HepG2 (cell line): ENCODE measurements at regions not wholly inside any gene's neighbourhood (a gene's known extent, or its start where the extent isn't known, plus 50 kb on each side); places are given as distances from the start of the nearest gene placed in this dataset.
"Not testable (repeated sequence)": the region's sequence is repeated elsewhere in the genome, so short reads cannot be mapped to it uniquely, and the experiment has no call there.

ENCODE experiments used
- BHLHE40 ChIP-seq: IDR thresholded peaks from 2 replicates; pipeline ENCODE4 v1.6.1; 2011; ENCODE audit warnings: low read length, improper control_type of control experiment
- CTCF ChIP-seq: sonication (generic); formaldehyde crosslinking; IDR thresholded peaks from 2 replicates; pipeline ENCODE4 v1.5.0; 2020; ENCODE audit warnings: mild to moderate bottlenecking, missing genetic modification reagents, moderate library complexity
- ERF ChIP-seq: IDR thresholded peaks from 2 replicates; pipeline ENCODE4 v1.6.1; 2018; ENCODE audit warnings: missing biosample characterization, missing genetic modification reagents
- MEIS1 ChIP-seq: sonication (generic); formaldehyde crosslinking; IDR thresholded peaks from 2 replicates; pipeline ENCODE4 v1.9.0; 2021; ENCODE audit warnings: mild to moderate bottlenecking, missing genetic modification reagents, moderate library complexity, borderline replicate concordance
- NFKB2 ChIP-seq: sonication (generic); formaldehyde crosslinking; IDR thresholded peaks from 2 replicates; pipeline ENCODE4 v1.4.0; 2020; ENCODE audit warnings: missing genetic modification reagents, borderline replicate concordance
- NR2F1 ChIP-seq, 2 experiments: fragments of 450-650 bp in 1 of 2; formaldehyde crosslinking in 1 of 2; IDR thresholded peaks; 2 replicates each; pipeline versions ENCODE4 v1.5.0 to v1.6.1; 2016 to 2020; ENCODE audit warnings: mild to moderate bottlenecking in 1 of 2, missing compliant biosample characterization in 1 of 2, missing genetic modification reagents in 1 of 2, moderate library complexity in 1 of 2
- RXRB ChIP-seq: IDR thresholded peaks from 2 replicates; pipeline ENCODE4 v1.6.1; 2016; ENCODE audit warnings: borderline replicate concordance, missing genetic modification reagents, missing compliant biosample characterization
- ZBTB20 ChIP-seq: sonication (generic); formaldehyde crosslinking; IDR thresholded peaks from 2 replicates; pipeline ENCODE4 v1.8.1; 2023; ENCODE audit warnings: missing genetic modification reagents, low read depth, mild to moderate bottlenecking, borderline replicate concordance
- TF ChIP-seq, protein P1 (sequence below): sonication (generic); formaldehyde crosslinking; IDR thresholded peaks from 2 replicates; pipeline ENCODE4 v1.5.1; 2020; ENCODE audit warnings: missing genetic modification reagents, mild to moderate bottlenecking, borderline replicate concordance

GRCh38 chr22:15817264-15817663 is 127.4 kb downstream of the POTEH start:
- not testable (repeated sequence) for TF ChIP-seq ERF (CRISPR knock-in tag); MEIS1 (CRISPR knock-in tag); CTCF (CRISPR knock-in tag); BHLHE40; NR2F1 (CRISPR knock-in tag; IDR thresholded peaks at IDR 0.05); NFKB2 (CRISPR knock-in tag); ZBTB20 (CRISPR knock-in tag); RXRB
- TF ChIP-seq, protein P1, sequence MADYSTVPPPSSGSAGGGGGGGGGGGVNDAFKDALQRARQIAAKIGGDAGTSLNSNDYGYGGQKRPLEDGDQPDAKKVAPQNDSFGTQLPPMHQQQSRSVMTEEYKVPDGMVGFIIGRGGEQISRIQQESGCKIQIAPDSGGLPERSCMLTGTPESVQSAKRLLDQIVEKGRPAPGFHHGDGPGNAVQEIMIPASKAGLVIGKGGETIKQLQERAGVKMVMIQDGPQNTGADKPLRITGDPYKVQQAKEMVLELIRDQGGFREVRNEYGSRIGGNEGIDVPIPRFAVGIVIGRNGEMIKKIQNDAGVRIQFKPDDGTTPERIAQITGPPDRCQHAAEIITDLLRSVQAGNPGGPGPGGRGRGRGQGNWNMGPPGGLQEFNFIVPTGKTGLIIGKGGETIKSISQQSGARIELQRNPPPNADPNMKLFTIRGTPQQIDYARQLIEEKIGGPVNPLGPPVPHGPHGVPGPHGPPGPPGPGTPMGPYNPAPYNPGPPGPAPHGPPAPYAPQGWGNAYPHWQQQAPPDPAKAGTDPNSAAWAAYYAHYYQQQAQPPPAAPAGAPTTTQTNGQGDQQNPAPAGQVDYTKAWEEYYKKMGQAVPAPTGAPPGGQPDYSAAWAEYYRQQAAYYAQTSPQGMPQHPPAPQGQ = not testable (repeated sequence)
